A673 (cell line): ENCODE measurements at regions not wholly inside any gene's neighbourhood (a gene's known extent, or its start where the extent isn't known, plus 50 kb on each side); places are given as distances from the start of the nearest gene placed in this dataset.

Source experiments
- EZH2 ChIP-seq: fragments of 200-600 bp; sonication (generic); IDR thresholded peaks from 2 replicates; pipeline ENCODE4 v1.6.1; 2017; ENCODE audit warnings: borderline replicate concordance, low read depth, mild to moderate bottlenecking, mixed read lengths, antibody characterized with exemption, low read length; ENCODE audit not compliant: poor library complexity, severe bottlenecking
- TF ChIP-seq, protein P1 (sequence below): fragments of 300-800, 200-600 bp; sonication (generic); conservative IDR thresholded peaks from 2 replicates; pipeline ENCODE4 v1.5.1; 2017; ENCODE audit warnings: low read depth, mild to moderate bottlenecking, antibody characterized with exemption, low read length, moderate library complexity, mixed read lengths

DNA sequence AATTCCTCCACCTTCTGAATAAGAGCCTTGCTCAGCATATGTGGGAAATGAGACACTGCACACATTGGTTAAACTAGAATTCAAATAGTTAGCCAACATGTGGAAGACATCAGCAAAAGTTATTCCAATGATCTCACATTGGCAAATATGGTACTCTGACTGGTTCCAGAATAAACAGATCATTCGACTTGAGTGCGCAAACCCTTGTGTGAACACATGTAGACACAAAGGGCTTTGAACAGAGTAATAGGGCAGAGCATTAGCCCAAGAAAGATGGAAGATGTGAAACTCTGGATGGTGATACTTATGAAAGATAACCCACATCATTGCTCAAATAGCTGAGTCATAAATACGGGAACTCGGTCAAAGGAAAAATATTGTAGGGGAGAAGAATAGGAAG, 1133.4 kb upstream of the SEL1L start:
- TF ChIP-seq, protein P1, sequence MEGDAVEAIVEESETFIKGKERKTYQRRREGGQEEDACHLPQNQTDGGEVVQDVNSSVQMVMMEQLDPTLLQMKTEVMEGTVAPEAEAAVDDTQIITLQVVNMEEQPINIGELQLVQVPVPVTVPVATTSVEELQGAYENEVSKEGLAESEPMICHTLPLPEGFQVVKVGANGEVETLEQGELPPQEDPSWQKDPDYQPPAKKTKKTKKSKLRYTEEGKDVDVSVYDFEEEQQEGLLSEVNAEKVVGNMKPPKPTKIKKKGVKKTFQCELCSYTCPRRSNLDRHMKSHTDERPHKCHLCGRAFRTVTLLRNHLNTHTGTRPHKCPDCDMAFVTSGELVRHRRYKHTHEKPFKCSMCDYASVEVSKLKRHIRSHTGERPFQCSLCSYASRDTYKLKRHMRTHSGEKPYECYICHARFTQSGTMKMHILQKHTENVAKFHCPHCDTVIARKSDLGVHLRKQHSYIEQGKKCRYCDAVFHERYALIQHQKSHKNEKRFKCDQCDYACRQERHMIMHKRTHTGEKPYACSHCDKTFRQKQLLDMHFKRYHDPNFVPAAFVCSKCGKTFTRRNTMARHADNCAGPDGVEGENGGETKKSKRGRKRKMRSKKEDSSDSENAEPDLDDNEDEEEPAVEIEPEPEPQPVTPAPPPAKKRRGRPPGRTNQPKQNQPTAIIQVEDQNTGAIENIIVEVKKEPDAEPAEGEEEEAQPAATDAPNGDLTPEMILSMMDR = no peak
- no peak for TF ChIP-seq EZH2
